ENCODE measurements at regions not wholly inside any gene's neighbourhood (a gene's known extent, or its start where the extent isn't known, plus 50 kb on each side); places are given as distances from the start of the nearest gene placed in this dataset.

DNA sequence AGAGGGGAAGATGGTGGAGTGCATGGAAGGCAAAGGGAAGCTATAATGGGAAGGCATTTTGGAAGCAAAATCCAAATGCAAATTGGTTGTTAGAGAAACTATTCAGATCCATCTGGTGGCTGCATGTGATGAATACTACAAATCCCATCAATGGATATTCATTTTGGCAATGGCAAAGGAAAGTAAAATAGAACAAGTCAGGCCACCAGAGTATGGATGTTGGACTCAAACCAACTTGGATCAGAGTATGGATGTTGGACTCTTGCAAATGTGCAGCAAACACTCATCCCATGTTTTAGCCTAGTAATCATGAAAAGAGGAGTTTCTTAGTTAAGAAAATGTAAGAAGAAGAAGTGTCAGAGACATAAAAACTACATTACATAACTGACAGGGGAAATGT, 289.6 kb upstream of the DAB1 start:
- no peak for FAIRE-seq
- H4K20me1 ChIP-seq (ENCODE audit: control insufficient read depth, insufficient read depth) = no peaks in the 10 kb centered on the region
- no peak overlapping the region for H3K9ac ChIP-seq (ENCODE audit: control insufficient read depth, insufficient read depth, low read length)
- no peaks in the 10 kb centered on the region for H3K36me3 ChIP-seq (ENCODE audit: control insufficient read depth in 2 of 2, insufficient read depth in 2 of 2, low read length in 1 of 2)
- in situ Hi-C loops (cut with MboI) (no loop called here), intact Hi-C loops (cut with micrococcal nuclease; ENCODE audit: unreplicated experiment) (no loop called here)
- POLR2A ChIA-PET = no interaction called here
- no peaks in the 10 kb centered on the region for H3K4me1 ChIP-seq (ENCODE audit: control insufficient read depth, insufficient read depth, low read length)
- DNase-seq (ENCODE audit: low read depth, low spot score) = no peak
- no peak for TF ChIP-seq ZNF384 (IDR thresholded peaks at IDR 0.05; ENCODE audit: borderline replicate concordance, low read depth, low read length)
- TF ChIP-seq CHD4 (IDR thresholded peaks at IDR 0.05) = no peak
- TF ChIP-seq IKZF2 (IDR thresholded peaks at IDR 0.05) = no peak
- H3K9me3 ChIP-seq (replicated peaks; ENCODE audit: control insufficient read depth, insufficient read depth, low read length) = no peaks in the 10 kb centered on the region
- no peak for ATAC-seq
- BruUV-seq (replicated peaks) = no TSS peak
- CTCF ChIA-PET = interaction anchor here (0.7 kb wide), 1 partner anchor 19 kb away, joined by 3 read pairs; no protein-coding TSS in a partner anchor
- no peak overlapping the region for H3K4me3 ChIP-seq
- SMC1A ChIA-PET (ENCODE audit: uncharacterized antibody, unreplicated experiment) = no interaction called here
- no peak overlapping the region for H3K27ac ChIP-seq (ENCODE audit: control insufficient read depth, insufficient read depth)
- H3K79me2 ChIP-seq (ENCODE audit: control insufficient read depth, insufficient read depth, low read length) = no peaks in the 10 kb centered on the region
- H2AFZ ChIP-seq (ENCODE audit: control insufficient read depth, low read depth, low read length) = no peak overlapping the region
- H3K4me2 ChIP-seq (ENCODE audit: control insufficient read depth, insufficient read depth) = no peak overlapping the region
- H3K27me3 ChIP-seq (replicated peaks in 1 of 2; ENCODE audit: control insufficient read depth in 2 of 2, insufficient read depth in 2 of 2, low read length in 1 of 2) = no peaks in the 10 kb centered on the region; a peak in 1 of 4 replicates
- RAD21 ChIA-PET (ENCODE audit: unreplicated experiment) = no interaction called here

DNA sequence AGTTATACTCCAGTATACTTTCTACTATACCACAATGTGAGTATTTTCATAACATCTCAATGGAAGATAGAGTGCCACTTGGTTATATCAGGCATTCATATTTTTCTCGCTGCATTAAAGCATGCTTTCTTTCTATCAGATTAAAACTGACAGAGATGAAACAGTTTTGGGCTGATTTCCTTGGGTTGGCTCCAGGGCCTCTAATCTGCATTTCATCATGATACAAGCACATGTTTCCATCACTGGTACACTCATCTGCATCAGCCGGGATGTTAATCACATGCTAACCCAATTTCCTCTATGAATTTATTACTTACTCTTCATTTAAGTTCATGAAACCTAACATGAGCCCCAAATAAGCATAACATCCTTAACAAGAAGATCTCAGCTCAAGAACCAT, 289.0 kb upstream of the DAB1 start:
- no peak for TF ChIP-seq NFYB (IDR thresholded peaks at IDR 0.05; ENCODE audit: insufficient read depth, low read depth, low read length)
- TF ChIP-seq, protein P1, sequence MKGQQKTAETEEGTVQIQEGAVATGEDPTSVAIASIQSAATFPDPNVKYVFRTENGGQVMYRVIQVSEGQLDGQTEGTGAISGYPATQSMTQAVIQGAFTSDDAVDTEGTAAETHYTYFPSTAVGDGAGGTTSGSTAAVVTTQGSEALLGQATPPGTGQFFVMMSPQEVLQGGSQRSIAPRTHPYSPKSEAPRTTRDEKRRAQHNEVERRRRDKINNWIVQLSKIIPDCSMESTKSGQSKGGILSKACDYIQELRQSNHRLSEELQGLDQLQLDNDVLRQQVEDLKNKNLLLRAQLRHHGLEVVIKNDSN (IDR thresholded peaks at IDR 0.05; ENCODE audit: borderline replicate concordance, extremely low read length, insufficient read depth, low read depth, low read length) = no peak
- TF ChIP-seq TCF3 (IDR thresholded peaks at IDR 0.05; ENCODE audit: borderline replicate concordance, insufficient read depth, low read depth, low read length) = no peak
- TF ChIP-seq RB1 (IDR thresholded peaks at IDR 0.05; ENCODE audit: borderline replicate concordance) = no peak
- no peak for TF ChIP-seq SREBF1 (IDR thresholded peaks at IDR 0.05; ENCODE audit: low read length)
- TF ChIP-seq TBL1XR1 (IDR thresholded peaks at IDR 0.05; ENCODE audit: low read depth, low read length) = no peak
- TF ChIP-seq RBBP5 (conservative IDR thresholded peaks at IDR 0.05) = no peak
- Histone ChIP-seq H3K27me3 (replicated peaks in 1 of 2; ENCODE audit: control insufficient read depth in 2 of 2, insufficient read depth in 2 of 2, low read length in 1 of 2) (no peaks in the 10 kb centered on the region; a peak in 1 of 4 replicates), H2AFZ (ENCODE audit: control insufficient read depth, low read depth, low read length) (no peak overlapping the region), H3K4me1 (ENCODE audit: control insufficient read depth, insufficient read depth, low read length) (no peaks in the 10 kb centered on the region), H3K36me3 (ENCODE audit: control insufficient read depth in 2 of 2, insufficient read depth in 2 of 2, low read length in 1 of 2) (no peaks in the 10 kb centered on the region), H3K79me2 (ENCODE audit: control insufficient read depth, insufficient read depth, low read length) (no peaks in the 10 kb centered on the region), H4K20me1 (ENCODE audit: control insufficient read depth, insufficient read depth) (no peaks in the 10 kb centered on the region), H3K9ac (ENCODE audit: control insufficient read depth, insufficient read depth, low read length) (no peak overlapping the region), H3K4me3 (no peak overlapping the region), H3K9me3 (replicated peaks; ENCODE audit: control insufficient read depth, insufficient read depth, low read length) (no peaks in the 10 kb centered on the region), H3K27ac (ENCODE audit: control insufficient read depth, insufficient read depth) (no peak overlapping the region), H3K4me2 (ENCODE audit: control insufficient read depth, insufficient read depth) (no peak overlapping the region)
- ChIA-PET CTCF (no interaction called here), RAD21 (ENCODE audit: unreplicated experiment) (no interaction called here), SMC1A (ENCODE audit: uncharacterized antibody, unreplicated experiment) (no interaction called here), POLR2A (no interaction called here)
- in situ Hi-C loops (cut with MboI) (no loop called here), intact Hi-C loops (cut with micrococcal nuclease; ENCODE audit: unreplicated experiment) (no loop called here)
- FAIRE-seq (no peak), ATAC-seq (no peak), DNase-seq (ENCODE audit: low read depth, low spot score) (no peak)
- whole genome bisulfite sequencing (ENCODE audit: insufficient coverage, insufficient replicate concordance, low lambda C conversion rate, missing lambda C conversion rate) = 2% methylated on average over 2 of the region's 2 CpGs
- BruUV-seq (replicated peaks) = no TSS peak

All from GM12878 (cell line).